Neuronal stem cell (in vitro differentiated cells): ENCODE measurements at regions not wholly inside any gene's neighbourhood (a gene's known extent, or its start where the extent isn't known, plus 50 kb on each side); places are given as distances from the start of the nearest gene placed in this dataset.
A peak's percentile ranks its signal among the peaks of the same experiment; 100 is the strongest.

Source experiments
- DNase-seq: peaks from one replicate; pipeline ENCODE4 v3.0.0-alpha.2; 2013; ENCODE audit warnings: low spot score
- H2AFZ ChIP-seq: one replicate; pipeline ENCODE4 v1.6.1; 2013; ENCODE audit warnings: mild to moderate bottlenecking, low read length, inconsistent platforms
- H2AK5ac ChIP-seq: 2 replicates; pipeline ENCODE4 v1.6.1; 2013; ENCODE audit warnings: low read depth, mild to moderate bottlenecking, inconsistent platforms, low read length, moderate library complexity, mixed read lengths
- H2BK120ac ChIP-seq: 2 replicates; pipeline ENCODE4 v1.6.1; 2013; ENCODE audit warnings: low read depth, mild to moderate bottlenecking, inconsistent platforms, low read length, moderate library complexity, mixed read lengths
- H2BK12ac ChIP-seq: one replicate; pipeline ENCODE4 v1.6.1; 2013; ENCODE audit warnings: low read length, inconsistent platforms
- H2BK15ac ChIP-seq: 2 replicates; pipeline ENCODE4 v1.6.1; 2013; ENCODE audit warnings: mild to moderate bottlenecking, low read length, inconsistent platforms, mixed read lengths
- H2BK5ac ChIP-seq: one replicate; pipeline ENCODE4 v1.6.1; 2013; ENCODE audit warnings: inconsistent platforms, mild to moderate bottlenecking, low read length, moderate library complexity
- H3K14ac ChIP-seq: one replicate; pipeline ENCODE4 v1.6.1; 2013; ENCODE audit warnings: low read length, inconsistent platforms
- H3K18ac ChIP-seq: 2 replicates; pipeline ENCODE4 v1.6.1; 2013; ENCODE audit warnings: low read length, inconsistent platforms
- H3K23ac ChIP-seq: 2 replicates; pipeline ENCODE4 v1.6.1; 2013; ENCODE audit warnings: low read depth, mild to moderate bottlenecking, mixed read lengths, low read length, inconsistent platforms; ENCODE audit not compliant: poor library complexity
- H3K27ac ChIP-seq: replicated peaks from 3 replicates; pipeline ENCODE4 v1.5.1; 2013; ENCODE audit warnings: low read length, inconsistent platforms
- H3K27me3 ChIP-seq, 3 experiments: 2 replicates each; pipeline ENCODE4 v1.6.1; 2013; ENCODE audit warnings: low read length in 3 of 3, mild to moderate bottlenecking in 2 of 3, inconsistent platforms in 1 of 3, low read depth in 1 of 3, mixed read lengths in 1 of 3, moderate library complexity in 1 of 3; ENCODE audit not compliant: control insufficient read depth in 3 of 3, insufficient read depth in 3 of 3
- H3K36me3 ChIP-seq, 2 donors: replicated peaks in 1 of 2; 2 replicates each; pipeline ENCODE4 v1.6.1; 2013; ENCODE audit warnings: low read length in 2 of 2; ENCODE audit not compliant: control insufficient read depth in 2 of 2, insufficient read depth in 2 of 2
- H3K4ac ChIP-seq: 2 replicates; pipeline ENCODE4 v1.6.1; 2013; ENCODE audit warnings: inconsistent platforms, mild to moderate bottlenecking, low read length, moderate library complexity
- H3K4me1 ChIP-seq, 2 donors: 1 replicate in 1 of 2; 2 replicates in 1 of 2; pipeline ENCODE4 v1.6.1; 2013; ENCODE audit warnings: low read length in 2 of 2, low read depth in 1 of 2; ENCODE audit not compliant: control insufficient read depth in 2 of 2, insufficient read depth in 1 of 2
- H3K4me2 ChIP-seq: one replicate; pipeline ENCODE4 v1.6.1; 2013; ENCODE audit warnings: mild to moderate bottlenecking, low read length, inconsistent platforms; ENCODE audit not compliant: insufficient read depth, poor library complexity, severe bottlenecking
- H3K4me3 ChIP-seq, 2 donors: 2 replicates each; pipeline ENCODE4 v1.5.1; 2013; ENCODE audit warnings: low read length in 2 of 2, mild to moderate bottlenecking in 2 of 2, inconsistent platforms in 1 of 2, moderate library complexity in 1 of 2
- H3K79me1 ChIP-seq: one replicate; pipeline ENCODE4 v1.6.1; 2013; ENCODE audit warnings: low read depth, mild to moderate bottlenecking, inconsistent platforms, low read length, moderate library complexity
- H3K9ac ChIP-seq: one replicate; pipeline ENCODE4 v1.6.1; 2013; ENCODE audit warnings: mild to moderate bottlenecking, low read depth, low read length, inconsistent platforms; ENCODE audit not compliant: poor library complexity
- H3K9me3 ChIP-seq, 2 donors: replicated peaks in 1 of 2; 2 replicates each; pipeline versions ENCODE3 to v1.6.1; 2013; ENCODE audit warnings: low read length in 2 of 2, mild to moderate bottlenecking in 2 of 2, inconsistent platforms in 1 of 2, low read depth in 1 of 2, mixed read lengths in 1 of 2, moderate library complexity in 1 of 2; ENCODE audit not compliant: control insufficient read depth in 2 of 2, insufficient read depth in 1 of 2
- H4K8ac ChIP-seq: one replicate; pipeline ENCODE4 v1.6.1; 2013; ENCODE audit warnings: low read depth, mild to moderate bottlenecking, inconsistent platforms, low read length, moderate library complexity
- H4K91ac ChIP-seq: one replicate; pipeline ENCODE4 v1.6.1; 2013; ENCODE audit warnings: low read length, low read depth, mild to moderate bottlenecking, inconsistent platforms; ENCODE audit not compliant: poor library complexity
- WGBS, 2 donors: extraction: QIAGEN DNeasy Blood & Tissue Kit; methylation state at CpG; one replicate each; pipeline ENCODE4 v1.1.7; 2013; ENCODE audit warnings: missing lambda C conversion rate in 2 of 2, mixed read lengths in 1 of 2; ENCODE audit not compliant: insufficient read length in 2 of 2, insufficient replicate concordance in 1 of 2; ENCODE audit errors: extremely low coverage in 2 of 2; 5-methylcytosine and 5-hydroxymethylcytosine counted together

DNA sequence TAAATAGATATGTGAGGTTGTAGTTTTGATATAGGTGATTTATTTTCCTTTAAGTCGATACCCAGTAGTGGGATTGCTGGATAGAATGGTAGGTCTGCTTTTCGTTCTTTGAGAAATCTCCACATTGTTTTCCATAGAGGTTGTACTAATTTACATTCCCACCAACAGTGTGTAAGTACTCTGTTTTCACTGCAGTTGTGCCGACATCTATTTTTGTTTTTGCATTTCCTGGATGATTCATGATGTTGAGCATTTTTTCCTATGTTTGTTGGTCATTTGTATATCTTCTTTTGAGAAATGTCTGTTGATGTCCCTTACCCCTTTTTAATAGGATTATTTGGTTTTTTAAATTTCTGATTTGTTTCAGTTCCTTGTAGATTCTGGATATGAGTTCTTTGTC lies 120.7 kb downstream of the NAA11 start:
- no peak overlapping the region for H2BK12ac ChIP-seq
- no peak overlapping the region for H3K9ac ChIP-seq
- H2BK5ac ChIP-seq: no peak overlapping the region
- H3K4ac ChIP-seq: no peak overlapping the region
- no peak overlapping the region for H2AK5ac ChIP-seq
- no CpG with 5 or more reads among the region's 3 CpGs for WGBS, 2 donors
- peaks cover 0 to 4% of the 10 kb centered on the region in 2 donors for H3K4me1 ChIP-seq
- no peak overlapping the region for H3K18ac ChIP-seq
- H3K4me2 ChIP-seq: no peak overlapping the region
- no peak overlapping the region for H3K27ac ChIP-seq
- no peak overlapping the region for H2AFZ ChIP-seq
- H2BK120ac ChIP-seq: no peak overlapping the region
- no peak for DNase-seq
- H3K27me3 ChIP-seq: no peaks in the 10 kb centered on the region
- no peak overlapping the region for H2BK15ac ChIP-seq
- peaks cover 0 to 18% of the 10 kb centered on the region in 2 donors for H3K9me3 ChIP-seq
- no peak overlapping the region for H3K4me3 ChIP-seq
- no peak overlapping the region for H4K8ac ChIP-seq
- no peak overlapping the region for H3K14ac ChIP-seq
- H4K91ac ChIP-seq: no peak overlapping the region
- H3K36me3 ChIP-seq: no peaks in the 10 kb centered on the region
- H3K23ac ChIP-seq: no peak overlapping the region
- no peaks in the 10 kb centered on the region for H3K79me1 ChIP-seq

DNA sequence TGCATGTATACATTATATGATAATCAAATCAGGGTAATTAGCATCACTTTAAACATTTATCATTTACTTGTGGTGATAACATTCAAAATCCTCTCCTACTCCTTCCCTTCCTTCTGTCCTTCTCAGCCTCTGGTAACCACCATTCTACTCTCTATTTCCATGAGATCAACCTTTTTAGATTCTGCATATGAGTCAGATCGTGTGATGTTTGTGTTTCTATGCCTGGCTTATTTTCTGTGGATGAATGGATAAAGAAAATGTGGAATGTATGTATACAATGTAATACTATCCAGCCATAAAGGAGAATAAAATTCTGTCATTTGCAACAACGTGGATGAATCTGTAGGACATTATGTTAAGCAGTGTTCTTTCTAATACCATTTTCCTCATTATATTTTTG lies 123.9 kb downstream of the NAA11 start:
- H3K4me2 ChIP-seq: no peak overlapping the region
- DNase-seq: no peak
- no peak overlapping the region for H3K4ac ChIP-seq
- no peak overlapping the region for H2BK5ac ChIP-seq
- no peak overlapping the region for H4K8ac ChIP-seq
- H3K9me3 ChIP-seq: peaks cover 0 to 12% of the 10 kb centered on the region in 2 donors
- no peak overlapping the region for H2BK15ac ChIP-seq
- no CpG with 5 or more reads among the region's 2 CpGs for WGBS, 2 donors
- H3K27ac ChIP-seq: no peak overlapping the region
- H3K27me3 ChIP-seq: no peaks in the 10 kb centered on the region
- H3K4me1 ChIP-seq: peaks cover 0 to 4% of the 10 kb centered on the region in 2 donors
- no peak overlapping the region for H3K4me3 ChIP-seq
- no peak overlapping the region for H2BK12ac ChIP-seq
- no peak overlapping the region for H2AFZ ChIP-seq
- no peak overlapping the region for H3K18ac ChIP-seq
- H2BK120ac ChIP-seq: no peak overlapping the region
- no peak overlapping the region for H2AK5ac ChIP-seq
- no peaks in the 10 kb centered on the region for H3K36me3 ChIP-seq
- no peak overlapping the region for H3K9ac ChIP-seq
- no peak overlapping the region for H3K14ac ChIP-seq
- no peaks in the 10 kb centered on the region for H3K79me1 ChIP-seq
- no peak overlapping the region for H3K23ac ChIP-seq
- no peak overlapping the region for H4K91ac ChIP-seq

GRCh38 chr4:79199743-79200142 lies 126.1 kb downstream of the NAA11 start:
- Histone ChIP-seq H3K79me1 (no peaks in the 10 kb centered on the region), H2BK15ac (no peak overlapping the region), H3K9me3 (no peaks in the 10 kb centered on the region), H3K4ac (no peak overlapping the region), H3K4me3 (no peak overlapping the region), H3K14ac (no peak overlapping the region), H3K23ac (no peak overlapping the region), H3K4me2 (no peak overlapping the region), H4K91ac (no peak overlapping the region), H3K18ac (no peak overlapping the region), H2BK12ac (no peak overlapping the region), H2AK5ac (no peak overlapping the region), H3K27me3 (no peaks in the 10 kb centered on the region), H3K27ac (no peak overlapping the region), H2BK5ac (no peak overlapping the region), H3K9ac (no peak overlapping the region), H3K4me1 (peaks cover 0 to 4% of the 10 kb centered on the region in 2 donors), H3K36me3 (no peaks in the 10 kb centered on the region), H2BK120ac (no peak overlapping the region), H2AFZ (no peak overlapping the region), H4K8ac (no peak overlapping the region)
- WGBS, 2 donors: no CpG with 5 or more reads among the region's 2 CpGs
- DNase-seq: no peak

- Histone ChIP-seq H4K8ac (no peak overlapping the region), H2BK5ac (no peak overlapping the region), H3K4me1 (peaks cover 0 to 4% of the 10 kb centered on the region in 2 donors), H3K9me3 (no peaks in the 10 kb centered on the region), H2AK5ac (no peak overlapping the region), H2BK12ac (no peak overlapping the region), H3K18ac (no peak overlapping the region), H3K36me3 (no peaks in the 10 kb centered on the region), H3K9ac (no peak overlapping the region), H3K4ac (no peak overlapping the region), H2AFZ (peak overlapping the region; percentile 9), H3K14ac (no peak overlapping the region), H3K27ac (no peak overlapping the region), H3K4me2 (no peak overlapping the region), H3K79me1 (no peaks in the 10 kb centered on the region), H3K23ac (no peak overlapping the region), H2BK120ac (no peak overlapping the region), H4K91ac (no peak overlapping the region), H2BK15ac (no peak overlapping the region), H3K4me3 (no peak overlapping the region), H3K27me3 (no peaks in the 10 kb centered on the region)
- DNase-seq: no peak
- WGBS, 2 donors: no CpG with 5 or more reads among the region's 5 CpGs
Observed at GRCh38 chr4:79198951-79199587, 126.8 kb downstream of the NAA11 start.
